ENCODE measurements at regions not wholly inside any gene's neighbourhood (a gene's known extent, or its start where the extent isn't known, plus 50 kb on each side); places are given as distances from the start of the nearest gene placed in this dataset.

DNA sequence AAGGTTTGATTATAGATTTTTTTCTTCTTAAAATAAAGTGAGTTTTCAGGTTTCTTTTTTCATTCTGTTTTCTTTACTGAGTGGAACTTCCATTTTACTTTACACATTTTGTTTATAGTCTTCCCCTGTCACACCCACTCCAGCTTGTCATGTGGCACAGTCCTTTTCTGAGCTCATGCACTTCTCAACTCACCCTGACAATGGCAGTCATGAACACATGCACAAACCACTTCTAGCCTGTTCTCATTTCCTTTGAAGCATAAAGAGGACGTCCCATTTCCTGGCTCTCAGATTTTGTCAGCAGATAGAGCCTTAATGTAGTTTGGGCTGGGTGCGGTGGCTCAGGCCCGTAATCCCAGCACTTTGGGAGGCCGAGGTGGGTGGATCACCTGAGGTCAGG is 168.0 kb downstream of the AHSP start:
- Mint-ChIP-seq H3K36me3 (ENCODE audit: low read depth) (no peaks in the 10 kb centered on the region), H3K4me1 (peaks cover 9% of the 10 kb centered on the region), H3K4me3 (no peak overlapping the region), H3K27ac (no peak overlapping the region), H3K9me3 (peaks cover 14% of the 10 kb centered on the region), H3K27me3 (peaks cover 2% of the 10 kb centered on the region)
- POLR2A ChIA-PET: interaction anchor here (1.2 to 11.1 kb wide), 5 partner anchors 9 to 219 kb away, joined by 3 to 138 read pairs (median 4); partner anchors contain the start of genes RUSF1 and ZNF267
- peak; percentile 68 for DNase-seq
- CTCF ChIA-PET: interaction anchor here (0.7 to 1.9 kb wide), 5 partner anchors 16 to 240 kb away, joined by 3 to 4 read pairs (median 3); no protein-coding TSS in a partner anchor

DNA sequence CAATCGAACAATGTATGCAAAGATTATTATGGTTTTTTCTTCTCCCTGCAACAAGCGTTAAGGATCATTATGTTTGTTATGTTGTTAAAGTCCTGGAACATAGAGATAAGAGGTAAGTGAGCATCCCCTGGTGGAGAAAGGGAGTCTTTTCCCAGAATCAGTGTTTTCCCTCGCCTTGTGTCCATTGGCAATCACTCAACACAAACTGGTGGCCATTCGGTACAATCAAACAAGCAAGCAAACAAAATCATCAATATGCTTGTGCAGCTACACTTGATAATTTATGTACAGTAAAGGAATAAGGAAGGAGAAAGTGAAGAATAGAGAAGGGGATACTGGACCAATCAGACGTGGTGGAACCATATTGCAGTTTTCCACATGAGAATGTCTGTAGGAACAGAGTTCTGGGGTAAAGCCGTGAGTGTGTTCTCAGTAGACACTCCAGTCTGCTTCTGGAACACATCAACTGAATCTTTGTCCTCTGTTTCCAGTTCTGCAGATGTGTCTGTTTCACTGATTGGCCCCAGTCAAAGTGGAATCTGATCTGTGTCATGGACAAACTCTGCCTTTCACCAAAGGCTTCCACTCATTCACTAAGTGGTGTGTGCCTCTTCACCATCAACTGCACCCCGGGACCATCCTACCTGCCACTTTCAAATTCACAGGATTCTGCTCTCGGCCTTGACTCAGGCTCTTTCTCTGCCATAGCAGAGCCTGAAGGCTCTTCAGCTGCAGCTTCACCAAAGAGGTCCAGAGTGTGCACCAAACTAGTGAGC is 169.5 kb downstream of the AHSP start:
- Mint-ChIP-seq H3K27ac (no peak overlapping the region), H3K4me1 (peaks cover 23% of the 10 kb centered on the region), H3K36me3 (ENCODE audit: low read depth) (peaks cover 13% of the 10 kb centered on the region), H3K27me3 (peaks cover 2% of the 10 kb centered on the region), H3K4me3 (no peak overlapping the region), H3K9me3 (peaks cover 4% of the 10 kb centered on the region)
- CTCF ChIA-PET: interaction anchor here (1.9 kb wide), 1 partner anchor 17 kb away, joined by 4 read pairs; no protein-coding TSS in a partner anchor
- no peak for DNase-seq
- POLR2A ChIA-PET: interaction anchor here (0.9 to 11.1 kb wide), 4 partner anchors 14 to 236 kb away, joined by 3 to 138 read pairs (median 8); partner anchors contain the start of gene ZNF267

DNA sequence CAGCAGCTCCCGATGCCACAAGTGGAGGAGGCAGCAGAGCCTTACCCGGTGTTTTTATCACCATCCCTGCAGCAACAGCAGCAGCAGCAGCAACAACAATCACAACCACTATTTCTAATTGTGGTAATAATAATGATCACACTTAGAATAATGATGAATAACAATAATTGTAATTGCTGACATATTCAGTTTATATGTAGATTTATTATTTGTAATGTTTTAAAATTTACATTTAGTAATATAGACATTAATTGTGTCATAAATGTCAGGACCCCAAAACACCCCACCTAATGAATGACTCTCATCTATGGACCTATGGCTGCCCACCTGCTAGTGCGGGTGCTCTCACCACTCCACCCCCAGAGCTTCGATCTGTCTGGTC is 170.0 kb downstream of the AHSP start:
- Mint-ChIP-seq H3K4me1 (peaks cover 29% of the 10 kb centered on the region), H3K4me3 (no peak overlapping the region), H3K27ac (no peak overlapping the region), H3K9me3 (peaks cover 4% of the 10 kb centered on the region), H3K27me3 (peaks cover 2% of the 10 kb centered on the region), H3K36me3 (ENCODE audit: low read depth) (peaks cover 18% of the 10 kb centered on the region)
- POLR2A ChIA-PET: interaction anchor here (2.8 to 11.1 kb wide), 2 partner anchors 13 to 177 kb away, joined by 12 to 138 read pairs; partner anchors contain the start of gene ZNF267
- DNase-seq: no peak
- CTCF ChIA-PET: no interaction called here

DNA sequence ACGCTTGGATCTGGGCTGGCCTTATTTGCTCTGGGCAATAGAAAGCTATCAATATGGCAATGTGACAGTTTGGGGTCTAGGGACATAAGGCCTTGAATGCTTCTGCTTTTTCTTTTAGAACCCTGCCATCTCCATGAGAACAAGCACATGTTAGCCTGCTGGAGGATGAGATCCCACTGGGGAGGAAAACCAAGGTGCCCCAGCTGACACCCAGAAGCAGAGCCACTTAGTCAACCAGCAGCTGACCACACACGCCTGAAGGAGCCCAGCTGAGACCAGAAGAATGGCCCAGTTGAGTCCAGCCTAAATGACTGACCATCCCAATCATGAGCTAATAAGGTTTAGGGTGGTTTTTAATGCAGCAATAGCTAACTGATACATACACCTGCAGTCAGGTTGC is 171.2 kb downstream of the AHSP start:
- H3K27ac Mint-ChIP-seq: no peak overlapping the region
- DNase-seq: no peak
- ChIA-PET CTCF (no interaction called here), POLR2A (interaction anchor here (0.7 to 11.1 kb wide), 2 partner anchors 12 to 175 kb away, joined by 3 to 138 read pairs; partner anchors contain the start of gene ZNF267)
- H3K4me3 Mint-ChIP-seq: no peak overlapping the region
- peaks cover 2% of the 10 kb centered on the region for H3K27me3 Mint-ChIP-seq
- peaks cover 31% of the 10 kb centered on the region for H3K4me1 Mint-ChIP-seq
- peaks cover 4% of the 10 kb centered on the region for H3K9me3 Mint-ChIP-seq
- peaks cover 28% of the 10 kb centered on the region for H3K36me3 Mint-ChIP-seq (ENCODE audit: low read depth)

DNA sequence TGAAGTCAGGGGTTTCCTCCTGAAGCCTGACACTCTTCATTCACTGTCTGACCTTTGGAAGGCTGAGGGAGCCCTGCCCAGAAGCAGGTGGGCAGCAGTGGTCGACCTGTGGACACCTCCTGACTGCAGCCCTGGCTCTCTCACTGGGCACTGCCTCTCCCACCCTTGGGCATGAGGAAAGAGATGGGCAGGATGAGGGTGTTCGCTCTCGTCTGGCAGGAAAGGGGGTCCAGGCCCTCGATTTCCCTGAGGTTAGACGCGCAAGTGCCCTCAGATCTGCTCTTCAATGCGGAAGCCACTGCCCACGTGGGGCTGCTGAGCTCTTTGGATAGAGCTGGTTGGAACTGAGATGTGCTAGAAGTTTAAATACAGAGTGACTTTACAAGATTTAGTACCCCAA is 171.9 kb downstream of the AHSP start:
- DNase-seq: no peak
- H3K27me3 Mint-ChIP-seq: peaks cover 2% of the 10 kb centered on the region
- no peak overlapping the region for H3K4me3 Mint-ChIP-seq
- CTCF ChIA-PET: no interaction called here
- H3K36me3 Mint-ChIP-seq (ENCODE audit: low read depth): peaks cover 34% of the 10 kb centered on the region
- H3K4me1 Mint-ChIP-seq: peaks cover 31% of the 10 kb centered on the region
- peaks cover 4% of the 10 kb centered on the region for H3K9me3 Mint-ChIP-seq
- POLR2A ChIA-PET: interaction anchor here (3.0 to 11.1 kb wide), 2 partner anchors 11 to 241 kb away, joined by 7 to 138 read pairs; partner anchors contain the start of gene ARMC5
- no peak overlapping the region for H3K27ac Mint-ChIP-seq

DNA sequence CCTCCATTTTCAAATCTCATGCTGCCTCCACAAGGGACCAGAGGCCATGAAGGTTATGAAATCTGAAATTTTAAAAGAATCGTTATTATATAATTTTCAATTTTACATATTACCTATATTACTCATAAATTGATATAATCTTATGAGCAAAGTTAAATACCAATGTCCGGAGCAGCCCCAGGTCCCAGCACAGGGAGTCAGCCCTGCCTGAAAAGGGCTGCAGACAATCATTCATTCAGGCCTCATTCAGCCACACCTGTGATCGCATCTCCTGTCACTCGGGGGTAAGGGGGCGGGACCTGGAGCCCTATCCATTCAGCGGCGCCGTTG is 172.5 kb downstream of the AHSP start:
- Mint-ChIP-seq H3K36me3 (ENCODE audit: low read depth) (peaks cover 36% of the 10 kb centered on the region), H3K27me3 (peaks cover 2% of the 10 kb centered on the region), H3K9me3 (peaks cover 4% of the 10 kb centered on the region), H3K27ac (peak overlapping the region; percentile 68), H3K4me3 (peak overlapping the region; percentile 76), H3K4me1 (peaks cover 31% of the 10 kb centered on the region)
- CTCF ChIA-PET: no interaction called here
- no peak for DNase-seq
- POLR2A ChIA-PET: interaction anchor here (1.5 to 11.1 kb wide), 4 partner anchors 11 to 241 kb away, joined by 5 to 138 read pairs (median 8); partner anchors contain the start of gene ARMC5

DNA sequence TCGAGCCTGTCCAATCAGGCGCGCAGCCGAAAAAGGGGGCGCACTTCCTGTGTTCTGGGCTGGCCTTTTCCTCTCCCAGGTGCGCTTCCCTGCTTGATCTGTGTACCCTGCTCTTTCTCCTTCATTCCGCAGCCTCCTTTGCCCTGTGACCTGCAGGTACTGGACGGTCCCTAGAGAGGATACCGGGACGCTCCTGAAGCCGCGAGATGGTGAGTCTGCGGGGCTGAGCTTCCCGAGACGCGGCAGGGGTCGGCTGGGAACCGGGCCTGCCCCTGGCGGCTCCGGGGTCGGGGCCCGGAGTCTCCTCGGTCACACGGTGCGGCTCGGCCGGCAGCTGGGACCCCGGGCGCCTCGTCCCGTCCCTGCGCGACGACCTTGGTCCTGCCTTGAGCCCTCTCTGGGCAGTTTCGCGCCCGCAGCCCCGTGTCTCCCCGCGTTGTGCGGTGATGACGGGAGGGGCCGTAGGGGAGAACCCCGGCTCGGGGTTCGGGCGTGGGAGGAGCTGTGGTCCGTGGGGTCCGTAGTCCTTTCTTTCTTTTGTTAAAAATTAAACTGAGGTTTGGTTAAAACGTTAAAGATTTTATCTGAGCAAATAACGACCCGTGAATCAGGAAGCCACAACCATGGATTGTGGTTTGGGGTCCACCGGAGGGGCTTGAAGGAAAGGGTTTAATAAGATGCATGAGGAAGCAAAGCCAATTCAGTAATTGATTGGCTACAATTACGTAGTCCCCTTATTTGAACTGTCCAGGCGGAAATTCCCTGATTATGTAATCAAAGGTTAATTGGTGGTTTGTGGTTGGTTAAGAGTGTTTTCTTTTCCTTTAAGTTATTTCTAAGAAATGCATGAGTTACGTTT is 172.8 kb upstream of the ZNF267 start:
- ChIA-PET CTCF (interaction anchor here (2.0 kb wide), 1 partner anchor 12 kb away, joined by 8 read pairs; a partner anchor contains a TSS), POLR2A (interaction anchor here (0.6 to 11.1 kb wide), 6 partner anchors 10 to 242 kb away, joined by 3 to 138 read pairs (median 8); partner anchors contain the start of genes ARMC5 and ZNF267)
- Mint-ChIP-seq H3K4me3 (peak overlapping the region; percentile 76), H3K9me3 (peaks cover 4% of the 10 kb centered on the region), H3K27ac (peak overlapping the region; percentile 73), H3K27me3 (peaks cover 2% of the 10 kb centered on the region), H3K36me3 (ENCODE audit: low read depth) (peaks cover 38% of the 10 kb centered on the region), H3K4me1 (peaks cover 31% of the 10 kb centered on the region)
- peak; percentile 77 for DNase-seq

DNA sequence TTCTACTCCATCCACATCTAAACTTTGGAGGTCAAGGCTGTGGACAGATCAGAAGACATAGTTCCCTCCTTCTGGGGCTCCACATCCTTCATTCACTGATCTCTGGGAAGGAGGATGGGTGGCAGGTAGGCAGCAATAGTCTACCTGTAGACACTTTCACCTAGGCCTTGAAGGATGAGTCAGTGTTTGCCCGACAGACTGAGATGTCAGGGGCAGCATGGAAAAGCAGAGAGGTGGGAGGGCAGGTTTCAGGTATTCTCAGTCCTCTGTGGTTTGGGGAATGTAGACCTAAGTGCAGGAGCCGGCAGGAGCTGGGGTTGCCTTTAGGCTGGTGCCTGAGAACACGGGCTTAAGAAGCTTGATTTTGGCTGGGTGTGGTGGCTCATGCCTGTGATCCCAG is 171.9 kb upstream of the ZNF267 start:
- ChIA-PET POLR2A (interaction anchor here (0.7 to 11.1 kb wide), 7 partner anchors 9 to 243 kb away, joined by 3 to 138 read pairs (median 7); partner anchors contain the start of genes ARMC5 and ZNF267), CTCF (interaction anchor here (2.0 kb wide), 1 partner anchor 11 kb away, joined by 8 read pairs; a partner anchor contains a TSS)
- peak overlapping the region; percentile 76 for H3K4me3 Mint-ChIP-seq
- peaks cover 2% of the 10 kb centered on the region for H3K27me3 Mint-ChIP-seq
- DNase-seq: no peak
- H3K9me3 Mint-ChIP-seq: peaks cover 4% of the 10 kb centered on the region
- peaks cover 31% of the 10 kb centered on the region for H3K4me1 Mint-ChIP-seq
- H3K27ac Mint-ChIP-seq: peak overlapping the region; percentile 73
- peaks cover 45% of the 10 kb centered on the region for H3K36me3 Mint-ChIP-seq (ENCODE audit: low read depth)

DNA sequence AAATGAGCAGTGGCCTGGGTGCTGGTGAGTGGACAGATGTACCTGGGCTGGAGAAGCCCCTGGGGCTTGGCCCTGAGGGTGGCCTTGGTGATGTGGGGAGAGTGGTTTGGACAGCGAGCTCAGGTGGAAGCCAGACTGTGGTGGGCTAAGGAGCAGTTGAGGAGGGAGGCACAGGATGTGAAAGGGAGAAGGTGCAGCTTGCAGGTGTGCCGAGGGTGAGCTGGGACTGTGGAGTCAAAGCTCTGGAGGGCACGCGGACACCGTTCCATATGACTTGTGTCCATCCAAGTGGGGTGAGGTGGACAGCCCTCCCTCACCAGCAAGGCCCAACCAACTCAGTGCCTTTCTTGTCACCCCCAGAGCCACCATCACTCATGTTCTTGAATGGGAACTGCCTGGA is 170.8 kb upstream of the ZNF267 start:
- CTCF ChIA-PET: interaction anchor here (2.0 kb wide), 1 partner anchor 10 kb away, joined by 8 read pairs; a partner anchor contains a TSS
- no peak for DNase-seq
- H3K4me1 Mint-ChIP-seq: peaks cover 27% of the 10 kb centered on the region
- POLR2A ChIA-PET: interaction anchor here (1.4 to 11.1 kb wide), 3 partner anchors 8 to 244 kb away, joined by 3 to 138 read pairs (median 7); partner anchors contain the start of gene ARMC5
- peaks cover 54% of the 10 kb centered on the region for H3K36me3 Mint-ChIP-seq (ENCODE audit: low read depth)
- no peak overlapping the region for H3K27ac Mint-ChIP-seq
- no peaks in the 10 kb centered on the region for H3K27me3 Mint-ChIP-seq
- H3K4me3 Mint-ChIP-seq: no peak overlapping the region
- H3K9me3 Mint-ChIP-seq: peaks cover 4% of the 10 kb centered on the region

DNA sequence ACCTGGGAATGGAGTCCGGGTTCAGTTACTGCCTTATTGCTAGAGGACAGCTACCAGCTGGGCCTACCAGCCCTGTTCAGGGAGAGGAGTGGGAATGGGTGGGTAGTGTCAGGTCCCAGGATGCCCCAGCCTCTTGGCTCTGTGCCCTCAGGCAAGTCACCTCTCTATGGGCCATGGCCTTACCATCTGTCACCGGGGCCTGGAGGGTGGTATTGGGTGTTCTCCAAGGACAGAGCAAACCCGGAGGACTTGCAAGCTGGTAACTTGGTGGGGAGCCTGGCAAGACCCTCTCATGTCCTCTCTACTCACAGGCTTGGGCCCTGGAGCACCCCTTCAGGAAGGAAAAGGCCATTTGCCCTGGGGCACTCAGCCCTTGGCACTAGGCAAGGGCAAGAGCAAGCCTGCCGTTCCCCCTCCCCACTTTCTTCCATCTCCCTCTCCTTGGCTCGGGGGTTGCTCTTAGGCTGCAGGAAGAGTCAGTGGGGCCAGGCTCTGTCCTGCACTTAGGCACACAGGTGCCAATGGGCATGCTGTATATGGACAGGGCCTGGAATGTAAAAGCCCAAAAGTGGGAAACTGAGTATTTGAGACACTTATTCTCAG is 170.0 kb upstream of the ZNF267 start:
- peaks cover 34% of the 10 kb centered on the region for H3K4me1 Mint-ChIP-seq
- no peaks in the 10 kb centered on the region for H3K9me3 Mint-ChIP-seq
- ChIA-PET CTCF (no interaction called here), POLR2A (interaction anchor here (11.1 kb wide), 1 partner anchor 7 kb away, joined by 138 read pairs; a partner anchor contains a TSS)
- no peak for DNase-seq
- no peak overlapping the region for H3K27ac Mint-ChIP-seq
- no peak overlapping the region for H3K4me3 Mint-ChIP-seq
- H3K36me3 Mint-ChIP-seq (ENCODE audit: low read depth): peaks cover 61% of the 10 kb centered on the region
- H3K27me3 Mint-ChIP-seq: no peaks in the 10 kb centered on the region

DNA sequence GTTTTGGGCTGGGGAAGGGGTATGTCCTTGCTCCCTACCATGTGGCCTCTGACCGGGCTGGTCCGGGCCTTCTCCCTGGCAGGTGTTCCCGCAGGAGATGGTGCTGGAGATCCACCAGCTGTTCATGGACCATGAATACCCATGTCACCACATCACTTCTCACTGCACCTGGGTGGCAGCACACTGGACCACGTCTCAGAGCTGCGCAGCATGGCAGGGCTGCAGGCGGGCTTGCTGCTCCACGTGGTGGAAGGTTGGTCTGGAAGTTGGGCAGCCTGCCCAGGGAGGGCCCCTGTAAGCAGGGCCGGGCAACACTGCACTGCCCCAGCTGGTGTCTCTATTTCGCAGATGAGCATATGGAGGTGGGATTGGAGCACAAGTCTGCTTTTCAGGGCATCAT is 169.5 kb upstream of the ZNF267 start:
- Mint-ChIP-seq H3K4me1 (peaks cover 34% of the 10 kb centered on the region), H3K4me3 (no peak overlapping the region), H3K27me3 (no peaks in the 10 kb centered on the region), H3K9me3 (no peaks in the 10 kb centered on the region), H3K36me3 (ENCODE audit: low read depth) (peaks cover 65% of the 10 kb centered on the region), H3K27ac (no peak overlapping the region)
- CTCF ChIA-PET: no interaction called here
- DNase-seq: no peak
- POLR2A ChIA-PET: interaction anchor here (1.2 to 11.1 kb wide), 2 partner anchors 7 to 9 kb away, joined by 3 to 138 read pairs; a partner anchor contains a TSS

DNA sequence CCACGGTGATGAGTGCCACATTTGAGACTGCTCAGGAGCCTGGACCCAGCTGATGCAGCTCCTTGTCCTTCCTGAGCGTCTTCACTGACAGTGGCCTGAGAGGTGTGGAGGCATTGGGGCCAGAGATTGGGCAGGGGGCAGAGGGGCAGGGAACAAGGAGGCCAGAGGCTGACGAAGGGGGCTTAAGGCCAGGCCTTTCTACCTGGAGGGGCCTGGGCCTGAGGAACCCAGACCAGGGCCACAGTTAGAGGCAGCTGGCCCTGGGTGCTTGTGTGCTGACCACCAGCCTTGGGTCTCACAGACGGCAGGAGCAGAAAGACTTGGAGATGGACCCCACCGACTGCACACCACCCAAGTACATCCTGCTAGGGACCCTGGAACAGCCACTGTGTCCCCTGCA is 168.2 kb upstream of the ZNF267 start:
- Mint-ChIP-seq H3K4me1 (peaks cover 31% of the 10 kb centered on the region), H3K9me3 (no peaks in the 10 kb centered on the region), H3K27ac (no peak overlapping the region), H3K4me3 (no peak overlapping the region), H3K36me3 (ENCODE audit: low read depth) (peaks cover 70% of the 10 kb centered on the region), H3K27me3 (no peaks in the 10 kb centered on the region)
- POLR2A ChIA-PET: interaction anchor here (1.2 to 11.1 kb wide), 2 partner anchors 6 to 10 kb away, joined by 3 to 138 read pairs; a partner anchor contains a TSS
- CTCF ChIA-PET: no interaction called here
- DNase-seq: no peak

All from activated CD4-positive, alpha-beta memory T cell treated with anti-CD3 and anti-CD28 coated beads, Interleukin-2, amount 10 ng/mL, durations not matched to agents 7 days and 5 days (primary cell).